Trophoblast cell (in vitro differentiated cells and primary cell): ENCODE measurements at regions not wholly inside any gene's neighbourhood (a gene's known extent, or its start where the extent isn't known, plus 50 kb on each side); places are given as distances from the start of the nearest gene placed in this dataset.

Source experiments
- DNase-seq, 2 donors: peaks; one replicate each; pipeline ENCODE4 v3.0.0-alpha.2; 2016
- H2AFZ ChIP-seq: 2 replicates; pipeline ENCODE4 v1.6.1; 2013; ENCODE audit warnings: low read length, moderate library complexity, mild to moderate bottlenecking; ENCODE audit not compliant: insufficient read depth, poor library complexity
- H2AK5ac ChIP-seq: 2 replicates; pipeline ENCODE4 v1.6.1; 2013; ENCODE audit warnings: mild to moderate bottlenecking, low read length
- H2BK120ac ChIP-seq: 2 replicates; pipeline ENCODE4 v1.6.1; 2013; ENCODE audit warnings: low read length, mild to moderate bottlenecking, moderate library complexity; ENCODE audit not compliant: insufficient read depth, poor library complexity
- H2BK12ac ChIP-seq: 2 replicates; pipeline ENCODE4 v1.6.1; 2013; ENCODE audit warnings: mild to moderate bottlenecking, low read length, moderate library complexity
- H2BK5ac ChIP-seq: 2 replicates; pipeline ENCODE4 v1.6.1; 2013; ENCODE audit warnings: low read length, low read depth, moderate library complexity, mild to moderate bottlenecking; ENCODE audit not compliant: poor library complexity
- H3K14ac ChIP-seq: 2 replicates; pipeline ENCODE4 v1.6.1; 2013; ENCODE audit warnings: mild to moderate bottlenecking, low read length
- H3K18ac ChIP-seq: 2 replicates; pipeline ENCODE4 v1.6.1; 2013; ENCODE audit warnings: mild to moderate bottlenecking, low read length
- H3K23ac ChIP-seq: 2 replicates; pipeline ENCODE4 v1.6.1; 2013; ENCODE audit warnings: low read length
- H3K27ac ChIP-seq: 2 replicates; pipeline ENCODE4 v1.5.1; 2013; ENCODE audit warnings: low read depth, mild to moderate bottlenecking, inconsistent platforms, low read length, moderate library complexity
- H3K27me3 ChIP-seq: 2 replicates; pipeline ENCODE4 v1.6.1; 2013; ENCODE audit warnings: inconsistent platforms, mild to moderate bottlenecking, low read length, moderate library complexity; ENCODE audit not compliant: insufficient read depth
- H3K36me3 ChIP-seq, 2 experiments: 1 replicate in 1 of 2; 2 replicates in 1 of 2; pipeline ENCODE4 v1.6.1; 2013; ENCODE audit warnings: low read length in 2 of 2, mild to moderate bottlenecking in 2 of 2, moderate library complexity in 1 of 2; ENCODE audit not compliant: insufficient read depth in 2 of 2, control insufficient read depth in 1 of 2
- H3K4ac ChIP-seq: 2 replicates; pipeline ENCODE4 v1.6.1; 2013; ENCODE audit warnings: low read depth, mild to moderate bottlenecking, low read length, moderate library complexity
- H3K4me1 ChIP-seq, 2 experiments: 1 replicate in 1 of 2; 2 replicates in 1 of 2; pipeline ENCODE4 v1.6.1; 2013; ENCODE audit warnings: low read length in 2 of 2, mild to moderate bottlenecking in 2 of 2, moderate library complexity in 1 of 2; ENCODE audit not compliant: insufficient read depth in 2 of 2, control insufficient read depth in 1 of 2
- H3K4me2 ChIP-seq: 2 replicates; pipeline ENCODE4 v1.6.1; 2013; ENCODE audit warnings: inconsistent platforms, mild to moderate bottlenecking, low read length, moderate library complexity
- H3K4me3 ChIP-seq: 2 replicates; pipeline ENCODE4 v1.5.1; 2013; ENCODE audit warnings: mild to moderate bottlenecking, low read depth, low read length, inconsistent platforms
- H3K79me1 ChIP-seq: one replicate; pipeline ENCODE4 v1.6.1; 2013; ENCODE audit warnings: low read length
- H3K79me2 ChIP-seq: 2 replicates; pipeline ENCODE4 v1.6.1; 2013; ENCODE audit warnings: low read length, mild to moderate bottlenecking; ENCODE audit not compliant: control insufficient read depth, insufficient read depth, poor library complexity
- H3K9ac ChIP-seq: 2 replicates; pipeline ENCODE4 v1.6.1; 2013; ENCODE audit warnings: mild to moderate bottlenecking, low read length
- H3K9me3 ChIP-seq: 2 replicates; pipeline ENCODE4 v1.6.1; 2013; ENCODE audit warnings: low read depth, mild to moderate bottlenecking, control low read depth, inconsistent platforms, low read length; ENCODE audit not compliant: insufficient read depth
- H4K12ac ChIP-seq: 2 replicates; pipeline ENCODE4 v1.6.1; 2013; ENCODE audit warnings: low read depth, mild to moderate bottlenecking, low read length, moderate library complexity
- H4K8ac ChIP-seq: 2 replicates; pipeline ENCODE4 v1.6.1; 2013; ENCODE audit warnings: low read depth, mild to moderate bottlenecking, low read length, moderate library complexity
- H4K91ac ChIP-seq: one replicate; pipeline ENCODE4 v1.6.1; 2013; ENCODE audit warnings: low read depth, mild to moderate bottlenecking, low read length, moderate library complexity
- WGBS: extraction: QIAGEN DNeasy Blood & Tissue Kit; methylation state at CpG from one replicate; pipeline ENCODE4 v1.1.7; 2013; ENCODE audit warnings: missing lambda C conversion rate; ENCODE audit not compliant: insufficient read length, insufficient coverage; ENCODE audit errors: extremely low coverage; 5-methylcytosine and 5-hydroxymethylcytosine counted together

DNA sequence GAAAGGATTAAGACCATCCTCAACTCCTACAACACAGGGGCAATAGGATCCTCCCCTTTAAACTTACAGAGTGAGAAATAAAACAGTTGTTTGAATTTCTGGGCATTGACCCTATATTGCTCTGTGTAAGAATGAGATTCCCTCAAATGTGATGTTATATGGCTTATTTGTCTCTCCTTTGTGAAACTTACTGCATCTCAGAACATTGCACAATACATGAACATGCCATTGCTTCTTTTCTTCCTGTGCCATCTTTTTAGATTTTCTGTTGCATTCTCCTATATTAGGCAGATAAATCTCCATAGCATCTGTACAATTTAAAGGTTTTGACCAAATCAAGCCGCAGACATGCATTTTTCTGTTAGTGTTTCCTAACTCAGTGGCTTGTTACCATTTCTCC lies 941.9 kb upstream of the FANCL start:
- no peak overlapping the region for H3K4me3 ChIP-seq
- H3K27me3 ChIP-seq: no peaks in the 10 kb centered on the region
- no peaks in the 10 kb centered on the region for H3K4me1 ChIP-seq
- no peak overlapping the region for H4K8ac ChIP-seq
- no peaks in the 10 kb centered on the region for H3K36me3 ChIP-seq
- no peak for DNase-seq
- no peak overlapping the region for H3K14ac ChIP-seq
- H2BK12ac ChIP-seq: no peak overlapping the region
- H2AK5ac ChIP-seq: no peak overlapping the region
- H3K9me3 ChIP-seq: no peaks in the 10 kb centered on the region
- H2AFZ ChIP-seq: no peak overlapping the region
- no peak overlapping the region for H3K27ac ChIP-seq
- no peak overlapping the region for H3K18ac ChIP-seq
- no peak overlapping the region for H2BK120ac ChIP-seq
- no peak overlapping the region for H4K12ac ChIP-seq
- no peak overlapping the region for H3K4ac ChIP-seq
- no peak overlapping the region for H3K9ac ChIP-seq
- no CpG with 5 or more reads among the region's 1 CpG for WGBS
- H3K79me1 ChIP-seq: no peaks in the 10 kb centered on the region
- no peak overlapping the region for H3K23ac ChIP-seq
- no peak overlapping the region for H2BK5ac ChIP-seq
- H3K79me2 ChIP-seq: no peaks in the 10 kb centered on the region
- no peak overlapping the region for H4K91ac ChIP-seq
- H3K4me2 ChIP-seq: no peak overlapping the region

DNA sequence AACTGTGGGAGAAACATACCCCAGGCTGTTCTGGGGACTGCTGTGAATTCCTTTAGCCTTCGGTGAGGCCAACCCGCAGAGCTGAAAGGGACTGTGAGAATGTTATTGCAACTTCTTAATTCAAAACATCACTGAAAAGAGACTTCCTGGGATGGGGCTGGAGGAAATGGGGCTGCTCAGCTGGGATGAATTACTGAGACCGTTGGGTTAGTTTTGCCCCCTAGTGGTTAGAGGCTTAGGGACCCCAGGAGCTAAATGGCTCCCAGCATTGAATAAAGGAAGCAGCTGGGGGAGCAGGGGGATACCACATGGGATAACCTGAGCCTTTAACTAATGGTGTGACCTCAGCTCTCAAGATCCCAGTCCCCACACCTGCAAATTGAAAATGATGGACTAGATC lies 941.1 kb upstream of the FANCL start:
- H3K79me2 ChIP-seq: no peaks in the 10 kb centered on the region
- no CpG with 5 or more reads among the region's 3 CpGs for WGBS
- no peak overlapping the region for H3K23ac ChIP-seq
- H3K27me3 ChIP-seq: no peaks in the 10 kb centered on the region
- no peaks in the 10 kb centered on the region for H3K36me3 ChIP-seq
- H4K91ac ChIP-seq: no peak overlapping the region
- H3K79me1 ChIP-seq: no peaks in the 10 kb centered on the region
- no peaks in the 10 kb centered on the region for H3K4me1 ChIP-seq
- no peak overlapping the region for H3K4me2 ChIP-seq
- H2AK5ac ChIP-seq: no peak overlapping the region
- no peak overlapping the region for H2BK120ac ChIP-seq
- no peak overlapping the region for H3K4ac ChIP-seq
- DNase-seq: peak in 1 of 2 donors; percentile 3
- peak overlapping the region; percentile 67 for H4K8ac ChIP-seq
- no peak overlapping the region for H3K9ac ChIP-seq
- H3K18ac ChIP-seq: no peak overlapping the region
- H2AFZ ChIP-seq: no peak overlapping the region
- H3K27ac ChIP-seq: no peak overlapping the region
- no peak overlapping the region for H2BK12ac ChIP-seq
- no peak overlapping the region for H4K12ac ChIP-seq
- H3K4me3 ChIP-seq: no peak overlapping the region
- no peak overlapping the region for H2BK5ac ChIP-seq
- no peak overlapping the region for H3K14ac ChIP-seq
- H3K9me3 ChIP-seq: no peaks in the 10 kb centered on the region

DNA sequence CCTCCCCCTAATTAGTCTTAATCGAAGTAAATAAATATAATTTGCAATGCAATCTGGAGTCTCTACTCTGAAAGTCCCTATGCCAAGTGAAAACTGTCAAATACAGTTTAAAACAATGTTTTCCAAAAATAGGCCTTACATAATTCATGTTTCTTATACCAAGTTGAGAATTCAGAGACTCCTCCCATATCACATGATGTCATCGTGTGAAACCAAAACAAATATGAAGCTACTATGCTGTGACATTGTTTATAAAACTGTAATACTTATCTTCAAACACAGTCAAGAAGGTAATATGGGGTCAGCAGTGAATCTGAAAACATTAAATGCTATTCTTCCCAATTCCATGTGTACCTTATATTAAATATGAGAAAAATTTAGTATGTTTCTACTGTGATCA lies 940.2 kb upstream of the FANCL start:
- Histone ChIP-seq H4K12ac (no peak overlapping the region), H2BK5ac (no peak overlapping the region), H3K27me3 (no peaks in the 10 kb centered on the region), H3K14ac (no peak overlapping the region), H3K4me1 (no peaks in the 10 kb centered on the region), H3K36me3 (no peaks in the 10 kb centered on the region), H3K27ac (no peak overlapping the region), H3K4me2 (no peak overlapping the region), H2AK5ac (no peak overlapping the region), H4K91ac (no peak overlapping the region), H2BK120ac (no peak overlapping the region), H3K18ac (no peak overlapping the region), H3K79me1 (no peaks in the 10 kb centered on the region), H2BK12ac (no peak overlapping the region), H3K9ac (no peak overlapping the region), H3K4ac (no peak overlapping the region), H3K9me3 (no peaks in the 10 kb centered on the region), H2AFZ (no peak overlapping the region), H3K23ac (no peak overlapping the region), H3K79me2 (no peaks in the 10 kb centered on the region), H3K4me3 (no peak overlapping the region), H4K8ac (no peak overlapping the region)
- WGBS: no CpG with 5 or more reads among the region's 2 CpGs
- no peak for DNase-seq

DNA sequence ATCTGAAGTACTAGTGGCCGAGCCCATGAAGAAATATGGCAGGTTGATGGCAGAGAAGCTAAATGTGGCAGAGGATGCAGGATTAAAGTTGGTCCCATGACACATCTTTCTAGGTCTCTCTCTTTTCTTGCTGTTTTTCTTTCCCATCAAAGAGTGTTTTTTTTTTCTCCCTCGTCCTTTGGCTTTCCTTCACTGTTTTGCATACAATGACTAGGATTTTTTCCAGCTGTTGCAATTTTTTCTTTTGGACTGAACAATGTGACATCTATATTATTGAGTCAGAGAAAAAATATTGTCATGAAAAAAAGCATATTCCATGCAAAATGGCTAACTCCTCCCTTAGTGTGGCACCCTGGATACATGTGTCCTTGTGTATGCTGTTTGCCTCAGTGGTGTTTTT lies 939.5 kb upstream of the FANCL start:
- H3K18ac ChIP-seq: no peak overlapping the region
- no peaks in the 10 kb centered on the region for H3K4me1 ChIP-seq
- H3K23ac ChIP-seq: no peak overlapping the region
- H2AK5ac ChIP-seq: no peak overlapping the region
- DNase-seq: no peak
- no peak overlapping the region for H3K27ac ChIP-seq
- H2BK5ac ChIP-seq: no peak overlapping the region
- H3K4me2 ChIP-seq: no peak overlapping the region
- H3K79me2 ChIP-seq: no peaks in the 10 kb centered on the region
- no peak overlapping the region for H3K9ac ChIP-seq
- H3K27me3 ChIP-seq: no peaks in the 10 kb centered on the region
- no peak overlapping the region for H3K14ac ChIP-seq
- H4K8ac ChIP-seq: no peak overlapping the region
- H4K91ac ChIP-seq: no peak overlapping the region
- no peak overlapping the region for H2AFZ ChIP-seq
- no CpG with 5 or more reads among the region's 2 CpGs for WGBS
- H3K36me3 ChIP-seq: no peaks in the 10 kb centered on the region
- H2BK12ac ChIP-seq: no peak overlapping the region
- no peaks in the 10 kb centered on the region for H3K79me1 ChIP-seq
- H3K4me3 ChIP-seq: no peak overlapping the region
- H4K12ac ChIP-seq: no peak overlapping the region
- no peaks in the 10 kb centered on the region for H3K9me3 ChIP-seq
- H2BK120ac ChIP-seq: no peak overlapping the region
- no peak overlapping the region for H3K4ac ChIP-seq
